Stimulated activated CD8-positive, alpha-beta memory T cell treated with anti-CD3 and anti-CD28 coated beads, Interleukin-4, amount 100 ng/mL, for 1 hour (primary cell): ENCODE measurements at regions not wholly inside any gene's neighbourhood (a gene's known extent, or its start where the extent isn't known, plus 50 kb on each side); places are given as distances from the start of the nearest gene placed in this dataset.

Experiments
- DNase-seq, 2 donors: peaks; one replicate each; pipeline ENCODE4 v3.0.0-alpha.2; 2020; ENCODE audit warnings: low read depth in 2 of 2, low spot score in 1 of 2

DNA sequence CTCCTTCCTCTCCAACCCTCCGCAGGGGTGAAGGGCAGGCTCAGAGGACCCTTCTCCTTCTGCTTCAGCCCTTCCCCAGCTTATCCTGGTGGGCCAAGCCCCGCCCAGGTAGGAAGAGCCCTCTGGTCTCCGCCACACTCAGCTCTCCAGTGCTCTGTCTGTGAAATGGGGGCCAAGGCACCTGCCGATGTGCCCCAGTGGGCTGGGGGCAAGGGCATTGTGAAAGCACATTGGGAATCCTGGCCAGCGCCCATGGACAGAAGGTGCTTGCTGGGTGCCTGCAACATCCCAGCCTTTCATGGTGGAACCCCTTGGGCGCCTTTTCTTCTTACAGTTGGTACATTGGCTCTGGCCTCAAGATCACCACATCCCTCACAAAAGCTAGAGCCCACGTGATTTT is 150.8 kb downstream of the INHBB start:
- DNase-seq, result no peak

DNA sequence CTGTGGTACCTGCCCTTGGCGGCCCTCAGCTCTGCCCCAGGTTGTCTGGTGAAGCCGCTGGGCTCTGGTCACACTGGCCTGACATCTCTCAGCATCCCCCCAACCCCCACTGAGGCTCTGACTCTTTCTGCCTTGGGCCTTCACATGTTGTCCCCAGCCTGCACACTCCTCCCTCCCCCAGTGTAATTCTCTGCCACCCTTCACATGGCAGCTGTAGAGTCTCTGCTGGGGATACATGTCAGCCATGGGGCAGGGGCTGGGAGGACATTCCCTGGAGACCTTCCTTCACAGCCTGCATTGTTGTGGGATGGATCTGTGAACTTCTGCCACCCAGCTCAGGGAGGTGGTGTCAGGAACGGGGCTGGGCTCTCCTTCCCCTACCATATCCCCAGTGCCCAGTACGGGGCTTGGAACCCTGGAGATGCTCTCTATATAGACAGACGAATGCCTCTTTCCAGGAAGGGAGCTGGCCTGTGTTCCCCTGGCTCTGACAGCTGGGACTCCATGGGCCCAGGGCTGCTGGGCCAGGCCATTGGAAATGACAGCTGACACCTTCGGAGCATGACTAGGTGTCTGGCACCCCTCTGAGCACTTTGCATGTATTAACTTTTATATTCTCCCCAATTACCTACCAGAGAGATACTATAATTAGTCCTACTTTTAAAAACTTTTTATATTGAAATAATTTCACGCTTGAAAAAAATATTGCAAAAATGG is 151.5 kb downstream of the INHBB start:
- no peak for DNase-seq

DNA sequence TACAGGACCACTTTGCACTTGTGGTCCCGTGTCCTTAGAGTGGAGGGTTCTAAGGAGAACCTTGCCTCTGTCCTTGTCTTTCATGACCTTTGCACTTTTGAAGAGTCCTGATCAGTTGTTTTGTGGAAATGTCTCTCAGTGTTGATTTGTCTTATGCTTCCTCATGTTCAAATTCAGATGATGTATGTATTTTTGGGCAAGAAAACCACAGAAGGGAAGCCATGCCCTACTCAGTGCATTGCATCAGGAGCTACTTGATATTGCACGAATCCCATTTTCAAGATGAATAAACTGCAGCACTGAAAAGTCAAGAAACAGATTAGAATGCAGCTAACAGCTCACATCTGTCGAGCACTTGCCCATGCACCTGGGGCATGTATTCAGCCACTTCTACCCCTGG is 152.2 kb downstream of the INHBB start:
- DNase-seq, result no peak

DNA sequence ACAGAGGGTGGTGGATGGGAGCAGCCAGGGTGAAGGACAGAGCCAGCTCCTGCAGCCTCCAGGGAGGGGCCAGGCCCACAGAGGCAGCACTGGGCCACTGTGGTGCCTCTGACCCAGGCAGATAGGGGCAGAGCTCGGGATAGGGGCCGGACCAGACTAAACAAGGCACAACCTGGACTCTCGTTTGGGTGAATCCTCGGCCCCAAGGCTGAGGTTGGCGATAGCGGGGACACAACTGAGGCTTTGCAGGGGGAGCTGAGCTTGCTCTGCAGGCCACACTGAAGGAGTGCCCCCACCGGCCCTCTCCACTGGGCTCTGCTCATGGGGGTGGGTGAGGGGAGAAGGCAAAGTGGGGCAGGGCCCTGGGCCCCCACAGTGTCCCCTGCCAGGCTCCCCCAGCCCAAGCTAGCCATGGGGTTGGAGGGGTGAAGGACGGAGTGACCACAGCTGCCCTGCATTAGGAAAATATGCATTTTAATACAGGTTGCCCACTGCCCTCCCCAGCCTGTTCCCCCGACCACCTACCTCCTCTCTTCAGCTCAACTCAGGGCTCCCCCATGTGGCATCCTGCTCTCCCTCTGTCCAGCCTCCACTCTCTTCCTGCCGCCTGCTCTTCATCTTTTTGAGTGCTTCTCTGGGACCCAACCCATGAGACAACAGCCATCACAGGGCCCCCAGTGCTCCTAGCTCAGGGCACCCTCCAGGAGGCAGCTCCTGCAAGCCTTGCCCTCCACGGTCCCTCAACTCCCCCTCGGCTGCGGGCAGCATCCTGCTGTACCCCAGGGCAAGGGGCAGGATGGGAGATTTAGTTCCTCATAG is 152.8 kb downstream of the INHBB start:
- DNase-seq, result no peak

DNA sequence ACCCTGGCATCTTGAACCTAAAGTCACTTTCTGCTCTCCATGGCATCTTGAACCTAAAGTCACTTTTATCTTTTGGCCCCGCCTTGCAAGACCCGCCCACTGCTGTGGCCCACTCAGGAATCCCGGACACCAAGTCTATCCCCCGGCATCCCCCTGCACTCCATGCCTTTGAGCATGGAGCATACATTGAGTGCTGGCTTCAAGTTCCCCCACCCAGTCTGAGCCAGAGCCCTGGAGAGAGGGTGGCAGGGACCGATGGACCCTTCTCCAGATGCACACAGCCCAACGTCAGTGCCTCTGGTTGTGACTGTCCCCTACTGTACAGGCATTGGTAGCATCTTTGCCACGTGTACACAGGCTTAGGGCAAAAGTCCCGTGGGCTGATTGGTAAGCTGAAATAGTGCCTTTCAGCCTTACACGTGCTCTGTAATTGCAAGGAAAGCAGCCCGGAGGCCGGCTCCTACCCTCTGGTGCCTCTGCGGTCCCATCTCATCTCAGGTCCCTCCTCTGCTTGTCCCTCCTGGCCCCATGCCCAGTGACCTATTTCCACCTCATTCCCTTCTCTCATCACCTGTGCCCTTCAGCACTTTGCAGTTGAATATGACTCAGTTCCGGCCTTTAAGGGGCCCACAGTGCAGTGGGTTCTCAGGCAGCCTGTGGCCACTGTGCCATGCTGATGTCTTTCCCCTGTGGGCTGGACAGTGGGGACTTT is 154.0 kb downstream of the INHBB start:
- no peak for DNase-seq

DNA sequence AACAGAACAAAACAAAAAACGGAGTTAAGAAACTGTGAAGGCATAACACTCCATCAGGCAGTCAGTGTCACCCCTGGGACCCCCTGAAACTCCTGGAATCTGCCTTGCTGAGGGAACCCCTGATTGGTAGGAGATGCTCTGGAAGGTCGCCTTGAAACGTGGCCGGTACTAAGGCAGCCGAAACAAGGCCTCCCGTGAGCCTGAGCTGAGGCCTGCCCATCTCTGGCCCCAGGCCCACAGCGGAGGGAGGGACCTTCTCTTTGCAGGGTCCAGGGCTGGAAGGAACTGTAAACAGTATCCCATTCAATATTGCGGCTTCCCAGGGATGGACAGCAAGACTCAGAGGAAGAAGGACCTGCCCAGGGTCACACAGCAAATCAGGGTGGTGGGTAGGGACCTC is 155.7 kb downstream of the INHBB start:
- no peak for DNase-seq

DNA sequence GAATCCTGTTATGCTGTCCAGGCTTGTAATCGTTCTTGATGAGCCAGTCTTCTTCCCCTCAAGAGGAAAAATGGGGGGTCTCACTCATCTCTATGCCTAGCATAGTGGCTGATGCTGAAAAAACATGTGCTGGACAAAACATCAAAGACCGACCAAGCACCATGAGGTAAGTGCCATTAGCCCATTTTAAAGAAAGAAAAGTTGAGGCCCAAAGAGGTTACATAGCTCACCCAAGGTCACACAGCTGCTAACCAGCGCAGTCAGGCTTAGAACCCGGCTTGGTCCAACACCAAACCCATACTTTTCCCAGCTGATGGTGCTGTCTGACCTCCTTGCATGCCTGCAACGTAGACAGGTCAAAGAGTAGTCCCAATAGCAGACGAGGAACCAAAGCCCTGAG is 156.4 kb downstream of the INHBB start:
- DNase-seq, result no peak

DNA sequence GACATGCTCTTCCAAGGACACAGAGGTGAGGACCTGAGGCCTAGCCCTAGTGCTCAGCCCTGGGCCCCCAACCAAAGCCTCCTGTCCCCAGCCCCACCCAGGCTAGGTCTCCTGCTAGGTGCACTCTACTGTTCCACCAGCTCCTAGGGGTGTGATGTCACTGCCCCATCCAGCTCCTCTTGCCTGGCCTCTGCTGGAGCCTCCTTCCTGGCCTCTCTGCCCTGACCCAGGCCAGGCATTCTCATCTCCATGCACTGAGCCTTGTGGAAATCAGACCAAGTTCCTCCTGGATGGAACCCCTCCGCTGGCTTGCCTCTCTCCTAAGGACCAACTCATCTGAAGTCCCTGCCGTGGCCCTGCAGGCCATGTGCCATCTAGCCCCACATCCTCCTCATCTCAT is 156.8 kb downstream of the INHBB start:
- DNase-seq, result no peak

DNA sequence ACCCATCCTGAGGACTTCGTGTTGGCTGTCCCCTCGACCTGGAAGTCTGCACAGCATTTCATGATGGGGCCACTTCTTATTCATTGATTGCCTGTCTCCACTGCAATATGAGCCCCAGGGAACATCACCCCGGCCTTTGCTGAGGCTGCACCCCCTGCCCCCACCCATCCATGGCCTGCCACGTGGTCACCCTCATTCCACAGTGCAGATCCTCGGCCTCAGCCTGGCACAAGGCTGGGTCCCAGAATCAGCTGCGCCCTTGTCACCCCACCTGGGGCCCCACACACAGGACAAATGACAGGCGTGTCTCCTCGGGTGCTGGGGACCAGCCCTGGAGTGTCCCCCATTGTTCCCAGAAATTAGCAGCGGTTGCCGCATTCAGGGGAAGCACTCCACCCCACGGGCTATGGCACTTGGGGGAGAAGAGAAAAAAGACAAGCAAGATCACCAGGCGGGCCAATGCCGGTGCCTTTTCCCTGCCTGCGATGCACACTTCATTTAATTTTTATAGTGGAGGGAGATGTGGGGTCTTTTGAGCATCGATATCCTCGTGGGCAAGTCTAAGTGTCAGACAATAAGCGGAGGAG is 157.4 kb downstream of the INHBB start:
- no peak for DNase-seq

DNA sequence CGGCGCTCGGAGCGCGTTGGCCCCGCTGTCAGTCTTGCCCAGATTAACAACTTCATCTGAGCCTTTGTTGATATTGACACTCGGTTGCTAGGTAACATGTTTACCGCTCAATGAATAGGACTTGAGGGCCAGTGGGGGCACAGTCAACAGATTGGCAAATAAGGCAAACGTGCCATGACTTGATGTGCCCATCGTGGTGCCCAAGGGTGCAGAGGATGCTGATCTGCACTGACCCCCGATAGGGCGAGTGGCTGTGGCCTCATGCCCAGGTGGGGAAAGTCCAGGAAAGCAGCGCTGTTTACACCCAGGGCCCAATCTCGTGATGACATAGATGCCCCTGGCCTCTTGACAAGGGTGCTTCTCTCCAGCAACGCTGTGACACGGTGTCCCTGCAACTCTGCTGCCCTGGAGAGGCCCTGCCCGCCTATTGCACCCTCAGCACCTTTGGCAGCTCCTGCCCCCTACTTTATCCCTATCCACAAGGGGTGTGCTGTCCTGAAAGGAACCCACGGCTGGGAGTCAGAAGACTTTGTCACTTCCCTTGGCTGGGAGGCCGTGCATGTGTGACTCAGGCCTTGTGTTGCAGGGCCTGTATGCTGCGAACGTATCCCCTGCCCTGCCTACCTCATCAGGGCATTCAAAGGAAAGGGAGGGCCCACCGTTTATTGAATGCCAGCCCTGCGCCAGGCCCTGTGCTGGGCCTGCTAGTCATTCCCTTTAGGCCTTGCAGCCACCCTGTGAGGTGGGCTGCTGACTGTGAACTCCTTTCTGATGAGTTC is 158.0 kb downstream of the INHBB start:
- DNase-seq, result no peak

DNA sequence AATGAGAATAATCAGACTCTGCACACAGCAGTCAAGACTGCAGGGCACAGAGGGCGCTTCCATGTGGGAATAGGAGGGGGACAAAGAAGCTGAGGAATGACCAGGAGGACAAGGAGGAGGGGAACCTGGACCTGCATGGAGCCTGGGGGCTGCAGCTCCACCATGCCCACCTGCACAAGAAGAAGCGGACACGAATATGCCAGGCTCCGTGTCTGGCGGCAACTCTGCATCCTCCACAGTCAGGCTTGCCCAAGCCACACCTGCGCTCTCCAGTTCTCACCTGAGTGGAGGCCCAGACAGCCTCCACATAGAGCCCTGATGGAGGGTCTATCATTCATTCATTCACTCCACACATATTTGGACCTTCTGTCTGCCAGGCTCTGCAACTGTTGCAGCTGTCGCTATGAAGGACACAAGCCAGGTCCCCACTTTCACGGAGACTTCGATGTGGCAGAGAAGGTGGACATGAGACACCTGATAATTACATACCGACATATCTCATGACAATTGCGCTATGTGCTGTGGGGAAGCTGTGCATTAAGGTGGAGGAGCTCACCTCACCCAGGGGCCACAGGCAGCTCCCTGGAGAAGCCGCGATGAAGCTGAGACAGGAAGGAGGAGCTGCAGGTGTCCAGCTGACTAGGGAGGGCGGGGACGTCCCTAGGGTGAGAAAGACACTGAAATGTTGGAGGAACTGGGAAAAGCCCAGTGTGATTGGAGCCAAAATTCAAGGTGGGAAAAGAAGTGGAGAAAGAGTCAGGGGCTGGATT is 159.2 kb downstream of the INHBB start:
- no peak for DNase-seq

DNA sequence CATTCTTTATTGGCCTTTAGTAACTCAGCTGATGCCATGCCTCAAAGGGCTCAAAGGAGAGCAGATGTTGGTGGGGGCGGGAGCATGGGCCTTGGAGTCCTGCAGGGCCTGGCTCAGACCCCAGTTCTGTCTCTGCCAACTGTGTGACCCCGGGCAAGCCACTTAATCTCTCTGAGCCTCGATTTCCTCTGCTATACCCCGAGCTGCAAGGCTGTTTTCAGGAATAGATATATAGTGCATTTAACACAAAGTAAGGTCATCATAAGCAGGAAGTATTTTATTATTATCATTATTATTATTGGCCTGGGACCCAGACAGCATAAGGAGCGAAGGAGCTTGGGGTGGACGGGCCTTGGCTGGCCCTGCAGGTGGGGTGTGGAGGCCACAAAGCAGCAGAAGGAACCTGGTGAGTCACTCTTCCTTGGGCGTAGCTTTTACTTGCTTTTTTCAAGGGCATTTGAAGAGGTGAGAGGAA is 162.7 kb downstream of the INHBB start:
- no peak for DNase-seq

DNA sequence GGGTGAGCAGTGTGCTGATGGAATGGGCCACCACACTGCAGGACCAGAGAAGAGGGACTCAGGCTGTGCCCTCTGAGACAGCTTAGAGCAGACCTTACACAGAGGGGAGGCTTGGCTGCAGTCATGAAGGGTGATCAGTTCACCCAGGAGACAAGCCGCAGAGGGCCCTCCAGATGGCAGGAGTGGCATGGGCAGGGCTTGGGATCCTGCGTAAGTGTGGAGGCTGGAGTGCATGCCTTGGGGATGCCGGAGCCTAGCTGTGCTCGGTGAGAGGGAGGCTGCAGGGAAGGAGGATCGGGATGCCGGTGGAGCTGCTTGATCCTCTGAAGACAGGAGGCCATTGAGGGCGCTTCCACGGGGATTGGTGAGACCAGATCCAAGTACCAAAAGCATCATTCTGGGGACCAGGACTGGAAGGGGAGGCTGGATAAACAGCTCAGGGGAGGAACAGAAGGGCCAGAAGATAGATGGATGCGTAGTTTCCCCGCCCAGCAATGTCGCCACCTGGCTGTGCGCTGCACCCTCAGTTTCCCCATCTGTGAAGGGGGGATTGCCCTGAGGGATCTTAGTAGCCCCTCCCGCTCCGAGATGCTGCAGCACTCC is 163.4 kb downstream of the INHBB start:
- no peak for DNase-seq

DNA sequence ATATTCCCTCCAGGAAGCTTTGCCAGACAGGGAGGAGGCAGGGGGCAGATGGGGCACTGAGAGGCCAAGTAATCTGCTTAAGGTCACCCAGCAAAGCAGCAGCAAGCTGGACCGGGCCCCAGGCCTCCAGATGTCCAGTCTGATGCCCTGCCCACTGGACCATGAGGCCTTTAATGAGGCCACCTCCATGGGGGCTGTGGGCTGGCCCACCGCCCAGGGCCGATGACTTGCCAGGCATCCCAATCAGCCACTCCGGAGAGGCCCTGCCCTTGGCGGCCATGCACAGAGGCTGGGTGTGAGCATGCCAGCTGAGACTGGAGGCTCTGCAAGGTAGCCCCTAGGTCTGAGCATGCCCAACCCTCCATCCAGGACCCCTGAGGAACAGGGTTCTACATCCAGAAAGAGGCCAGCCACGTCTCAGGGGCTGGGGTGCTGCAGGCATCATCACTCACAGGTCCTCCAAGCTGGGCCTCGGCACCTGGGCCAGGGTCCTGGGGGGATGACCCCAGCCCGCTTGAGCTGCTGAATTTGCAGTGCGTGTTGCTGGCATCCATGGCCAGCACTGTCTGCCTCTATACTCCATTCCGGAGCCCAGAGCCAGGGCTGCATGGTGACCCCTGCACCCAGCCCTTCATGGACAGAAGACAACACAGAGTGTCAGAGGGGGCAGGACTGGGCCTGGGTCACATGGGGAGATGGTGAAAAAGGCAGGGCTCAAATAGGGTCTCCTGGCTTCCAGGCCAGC is 164.2 kb downstream of the INHBB start:
- no peak for DNase-seq

DNA sequence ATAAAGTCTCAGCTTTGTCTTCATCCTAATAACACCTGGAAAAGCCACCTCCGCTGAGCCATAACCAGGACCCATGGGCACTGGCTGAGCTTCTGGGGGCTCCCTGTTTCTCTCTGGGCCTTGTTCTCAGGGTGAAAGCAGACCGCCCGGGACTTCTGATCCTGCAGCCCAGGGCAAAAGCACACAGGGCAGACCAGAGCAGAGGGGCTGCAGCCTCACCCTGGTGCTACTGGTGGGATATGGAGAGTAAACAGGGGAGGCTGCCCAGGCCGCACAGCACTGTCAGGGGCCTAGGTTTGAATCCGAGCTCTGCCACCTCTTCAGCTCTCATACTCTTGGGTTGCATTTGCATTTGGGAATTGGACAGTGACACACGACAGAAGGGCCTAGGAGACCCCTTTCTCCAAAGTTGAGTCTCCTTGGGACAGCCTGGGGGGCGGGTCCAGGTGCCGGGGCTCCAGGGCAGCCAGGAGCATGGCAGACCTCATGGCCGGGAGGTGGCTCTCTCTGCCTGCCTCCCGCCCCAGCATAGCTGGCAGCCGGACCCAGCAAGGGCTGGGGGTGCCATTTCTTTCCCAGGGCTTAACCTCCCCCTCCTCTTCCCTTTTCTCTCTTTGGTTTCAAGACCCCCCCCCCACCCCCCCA is 164.9 kb downstream of the INHBB start:
- no peak for DNase-seq

DNA sequence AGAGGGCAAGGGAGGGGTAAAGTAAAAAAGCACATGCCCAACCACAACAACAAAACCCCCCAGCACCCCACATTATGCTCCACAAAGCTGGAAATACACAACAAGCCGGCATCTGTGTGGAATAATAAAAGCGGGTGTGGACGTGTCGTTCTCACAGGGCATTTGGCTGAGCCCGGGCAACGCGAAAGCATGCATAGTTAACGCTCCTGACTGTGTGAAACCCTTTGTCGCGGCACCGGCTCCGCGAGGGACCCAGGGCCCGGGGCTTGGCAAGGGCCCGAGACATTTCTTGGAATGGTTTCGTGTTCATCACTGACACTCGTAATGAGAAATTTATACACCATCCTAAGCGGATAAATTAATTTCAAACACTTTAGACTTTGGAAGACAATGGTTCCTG is 165.6 kb downstream of the INHBB start:
- no peak for DNase-seq

DNA sequence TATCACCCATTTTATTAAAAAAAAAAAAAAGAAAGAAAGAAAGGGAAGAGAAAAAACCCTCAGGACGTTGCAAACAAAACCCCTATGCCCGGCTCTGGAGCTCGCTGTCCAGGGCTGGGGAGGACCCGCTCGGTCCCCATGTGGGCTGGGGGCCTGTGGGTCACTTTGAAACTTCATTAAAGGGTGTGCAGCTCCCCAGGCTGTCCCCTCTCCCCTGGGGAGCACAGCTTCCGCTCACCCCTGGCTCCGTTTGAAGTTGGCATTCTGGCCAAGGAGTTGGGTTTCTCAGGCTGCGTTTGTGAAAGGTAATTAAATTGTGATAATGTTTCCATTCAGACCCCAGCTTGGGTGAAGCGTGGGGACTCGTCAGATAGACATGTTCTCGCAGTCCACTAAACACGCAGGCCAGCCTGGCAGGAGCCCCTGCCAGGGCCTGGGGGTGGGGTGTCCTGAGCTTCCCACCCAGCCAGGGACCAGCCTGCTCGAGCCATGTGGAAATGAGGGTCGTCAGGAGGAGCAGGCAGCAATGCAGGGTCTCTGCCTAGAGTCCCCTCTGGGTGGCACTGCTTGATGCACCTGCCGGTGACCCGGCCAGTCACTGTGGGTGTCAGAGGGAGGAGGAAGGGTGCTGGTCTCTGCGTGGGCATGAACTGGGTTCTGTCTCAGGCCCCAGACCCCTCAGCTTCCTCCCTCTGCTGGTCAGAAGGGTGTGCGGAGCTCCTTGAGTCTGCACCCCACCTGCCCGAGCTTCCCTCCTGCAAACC is 166.2 kb downstream of the INHBB start:
- DNase-seq, result no peak
